GM19351 (cell line): ENCODE measurements at regions not wholly inside any gene's neighbourhood (a gene's known extent, or its start where the extent isn't known, plus 50 kb on each side); places are given as distances from the start of the nearest gene placed in this dataset.
"Not testable (repeated sequence)": the region's sequence is repeated elsewhere in the genome, so short reads cannot be mapped to it uniquely, and the experiment has no call there.

Experiments
- ATAC-seq: cut with Tn5 transposase; IDR thresholded peaks from one replicate; pipeline ENCODE4 v1.9.1; 2021; ENCODE audit warnings: mild to moderate bottlenecking, moderate library complexity; ENCODE audit not compliant: unreplicated experiment

GRCh38 chr3:151557068-151557840 is 96.4 kb upstream of the IGSF10 start:
- ATAC-seq = no peak

- no peak for ATAC-seq
Measured at GRCh38 chr3:151556596-151556995, 95.7 kb upstream of the IGSF10 start.

GRCh38 chr3:151555523-151555922 is 94.7 kb upstream of the IGSF10 start:
- ATAC-seq = no peak

- no peak for ATAC-seq
Measured at GRCh38 chr3:151553888-151554287, 93.0 kb upstream of the IGSF10 start.

- no peak for ATAC-seq
Measured at GRCh38 chr3:151552589-151552988, 91.7 kb upstream of the IGSF10 start.

- ATAC-seq = no peak
Measured at GRCh38 chr3:151550642-151551041, 89.8 kb upstream of the IGSF10 start.

GRCh38 chr3:151550025-151550618 is 89.3 kb upstream of the IGSF10 start:
- ATAC-seq = no peak

GRCh38 chr3:151548195-151548594 is 87.3 kb upstream of the IGSF10 start:
- no peak for ATAC-seq

- no peak for ATAC-seq
Measured at GRCh38 chr3:151544164-151544548, 83.3 kb upstream of the IGSF10 start.

GRCh38 chr3:151541178-151541577 is 80.3 kb upstream of the IGSF10 start:
- no peak for ATAC-seq

- ATAC-seq = no peak
Measured at GRCh38 chr3:151539599-151539998, 78.7 kb upstream of the IGSF10 start.

- ATAC-seq = no peak
Measured at GRCh38 chr3:151538456-151539393, 77.9 kb upstream of the IGSF10 start.

- no peak for ATAC-seq
Measured at GRCh38 chr3:151537726-151538125, 76.9 kb upstream of the IGSF10 start.

- no peak for ATAC-seq
Measured at GRCh38 chr3:151526757-151527156, 65.9 kb upstream of the IGSF10 start.

GRCh38 chr3:151520105-151520504 is 59.2 kb upstream of the IGSF10 start:
- ATAC-seq = no peak

- ATAC-seq = not testable (repeated sequence)
Measured at GRCh38 chr3:151511433-151511832, 50.6 kb upstream of the IGSF10 start.
